ENCODE measurements at regions not wholly inside any gene's neighbourhood (a gene's known extent, or its start where the extent isn't known, plus 50 kb on each side); places are given as distances from the start of the nearest gene placed in this dataset.

- in situ Hi-C loops (cut with MboI; ENCODE audit: low pct_unique_long_range_greater_than_20kb, low sequenced_read_pairs, unreplicated experiment): no loop called here
- TF ChIP-seq CTCF (IDR thresholded peaks at IDR 0.05; ENCODE audit: extremely low read depth, insufficient read depth, missing control alignments): no peak
- no peak for DNase-seq (ENCODE audit: low spot score)
Observed at GRCh38 chr7:145557805-145558204, 558.8 kb upstream of the CNTNAP2 start.

DNA sequence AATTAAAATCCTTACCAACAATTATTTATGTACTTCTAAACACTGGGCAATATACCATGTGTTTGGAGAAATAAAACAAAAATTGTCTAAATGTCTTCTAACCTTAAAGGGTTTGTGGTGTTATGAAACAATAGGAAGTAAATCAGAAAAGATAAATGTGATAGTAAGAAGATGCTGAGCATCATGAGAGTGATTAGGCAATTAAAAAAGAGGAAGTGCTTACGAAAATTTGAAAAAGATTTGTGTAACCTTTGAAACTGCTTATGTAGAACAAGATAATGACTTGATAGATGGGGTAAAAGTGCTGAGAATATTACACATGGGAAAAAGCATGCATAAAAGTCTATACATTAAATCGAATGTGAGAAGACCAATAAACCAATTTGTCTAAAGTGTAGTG is 573.4 kb upstream of the CNTNAP2 start:
- no peak for TF ChIP-seq CTCF (IDR thresholded peaks at IDR 0.05; ENCODE audit: extremely low read depth, insufficient read depth, missing control alignments)
- in situ Hi-C loops (cut with MboI; ENCODE audit: low pct_unique_long_range_greater_than_20kb, low sequenced_read_pairs, unreplicated experiment): no loop called here
- DNase-seq (ENCODE audit: low spot score): no peak

DNA sequence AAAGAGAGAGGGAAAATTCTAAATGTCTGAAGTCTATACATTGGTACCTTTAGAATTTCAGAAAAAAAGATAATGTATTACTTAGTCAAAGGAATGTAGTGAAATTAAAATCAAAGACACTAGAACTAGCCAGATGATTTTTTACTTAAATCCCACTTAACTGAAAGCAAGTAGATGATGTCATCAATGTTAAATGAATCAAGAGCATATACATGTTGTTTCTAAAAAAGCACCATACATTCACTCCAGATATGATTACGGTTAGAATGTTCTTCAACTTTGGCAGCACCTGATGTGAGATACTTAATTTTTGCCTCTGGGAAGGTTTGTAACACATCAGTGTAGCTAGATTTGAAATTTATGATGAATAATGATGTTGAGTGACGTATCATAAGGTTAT is 576.7 kb upstream of the CNTNAP2 start:
- in situ Hi-C loops (cut with MboI; ENCODE audit: low pct_unique_long_range_greater_than_20kb, low sequenced_read_pairs, unreplicated experiment): no loop called here
- no peak for DNase-seq (ENCODE audit: low spot score)
- no peak for TF ChIP-seq CTCF (IDR thresholded peaks at IDR 0.05; ENCODE audit: extremely low read depth, insufficient read depth, missing control alignments)

DNA sequence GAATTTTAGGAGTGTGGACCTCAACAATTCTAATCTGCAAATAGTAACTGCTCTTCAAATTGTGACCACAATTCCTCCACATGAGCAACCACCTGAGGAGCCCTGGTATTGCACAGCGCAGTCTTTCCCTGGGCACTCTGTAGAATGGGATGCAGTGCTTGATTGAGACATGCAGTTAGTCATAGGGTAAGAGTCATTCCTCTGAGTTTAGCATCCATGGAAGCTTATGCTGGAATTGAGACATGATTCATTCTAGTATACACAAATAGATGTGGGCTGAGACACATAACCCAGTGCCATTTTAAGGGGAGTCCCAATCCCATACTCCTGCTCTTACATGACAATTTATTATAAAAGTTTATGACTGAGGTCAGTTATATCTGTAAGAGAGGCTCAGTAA is 582.3 kb upstream of the CNTNAP2 start:
- no peak for TF ChIP-seq CTCF (IDR thresholded peaks at IDR 0.05; ENCODE audit: extremely low read depth, insufficient read depth, missing control alignments)
- in situ Hi-C loops (cut with MboI; ENCODE audit: low pct_unique_long_range_greater_than_20kb, low sequenced_read_pairs, unreplicated experiment): no loop called here

GRCh38 chr7:145520284-145520683 is 596.3 kb upstream of the CNTNAP2 start:
- no peak for DNase-seq (ENCODE audit: low spot score)
- TF ChIP-seq CTCF (IDR thresholded peaks at IDR 0.05; ENCODE audit: extremely low read depth, insufficient read depth, missing control alignments): no peak
- in situ Hi-C loops (cut with MboI; ENCODE audit: low pct_unique_long_range_greater_than_20kb, low sequenced_read_pairs, unreplicated experiment): no loop called here

More for the DNA sequence above, 582.3 kb upstream of the CNTNAP2 start:
- DNase-seq (ENCODE audit: low spot score): no peak

DNA sequence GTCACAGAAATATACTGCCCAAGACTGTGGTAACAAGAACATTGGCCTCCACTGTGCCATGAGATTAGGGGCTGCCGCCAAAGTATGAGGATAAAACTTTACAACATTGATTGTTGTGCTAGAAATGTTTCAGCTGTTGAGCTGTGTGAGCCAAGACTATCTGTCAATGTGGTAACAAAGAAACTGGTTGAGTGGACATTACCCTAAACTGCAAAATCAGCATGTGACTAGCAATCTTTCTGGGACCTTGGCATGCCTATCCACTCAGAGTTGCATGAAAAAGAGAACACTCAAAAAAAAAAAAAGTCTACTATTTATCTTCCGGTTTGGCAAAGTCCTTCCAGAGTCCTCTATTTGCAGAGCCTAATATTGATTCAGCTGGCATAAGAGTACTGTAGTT is 605.6 kb upstream of the CNTNAP2 start:
- TF ChIP-seq CTCF (IDR thresholded peaks at IDR 0.05; ENCODE audit: extremely low read depth, insufficient read depth, missing control alignments): no peak
- in situ Hi-C loops (cut with MboI; ENCODE audit: low pct_unique_long_range_greater_than_20kb, low sequenced_read_pairs, unreplicated experiment): no loop called here
- DNase-seq (ENCODE audit: low spot score): no peak

Data from GM13977 (cell line).